HG03442 (cell line): ENCODE measurements at regions not wholly inside any gene's neighbourhood (a gene's known extent, or its start where the extent isn't known, plus 50 kb on each side); places are given as distances from the start of the nearest gene placed in this dataset.
"Not testable (repeated sequence)": the region's sequence is repeated elsewhere in the genome, so short reads cannot be mapped to it uniquely, and the experiment has no call there.

Experiments used
- ATAC-seq: cut with Tn5 transposase; IDR thresholded peaks from one replicate; pipeline ENCODE4 v1.9.1; 2021; ENCODE audit warnings: mild to moderate bottlenecking, moderate library complexity; ENCODE audit not compliant: unreplicated experiment

DNA sequence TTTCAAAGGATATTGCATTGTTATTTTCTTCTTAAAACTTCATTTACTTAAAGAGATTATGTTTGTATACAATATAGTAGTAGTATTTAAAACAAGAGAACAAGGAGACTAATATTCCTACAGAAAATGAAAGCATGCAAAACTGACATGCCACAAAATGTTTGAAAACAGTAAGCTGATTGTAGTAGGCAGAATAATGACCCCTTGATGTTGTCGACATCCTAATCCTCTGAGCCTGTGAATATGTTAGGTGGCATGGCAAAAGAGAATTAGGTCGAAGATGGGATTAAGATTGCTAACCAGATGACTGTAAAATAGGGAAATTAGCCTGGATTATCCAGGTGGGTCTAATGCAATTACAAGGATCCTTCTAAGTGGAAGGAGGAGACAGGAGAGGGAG lies 522.2 kb upstream of the NR3C2 start:
- ATAC-seq, result no peak

DNA sequence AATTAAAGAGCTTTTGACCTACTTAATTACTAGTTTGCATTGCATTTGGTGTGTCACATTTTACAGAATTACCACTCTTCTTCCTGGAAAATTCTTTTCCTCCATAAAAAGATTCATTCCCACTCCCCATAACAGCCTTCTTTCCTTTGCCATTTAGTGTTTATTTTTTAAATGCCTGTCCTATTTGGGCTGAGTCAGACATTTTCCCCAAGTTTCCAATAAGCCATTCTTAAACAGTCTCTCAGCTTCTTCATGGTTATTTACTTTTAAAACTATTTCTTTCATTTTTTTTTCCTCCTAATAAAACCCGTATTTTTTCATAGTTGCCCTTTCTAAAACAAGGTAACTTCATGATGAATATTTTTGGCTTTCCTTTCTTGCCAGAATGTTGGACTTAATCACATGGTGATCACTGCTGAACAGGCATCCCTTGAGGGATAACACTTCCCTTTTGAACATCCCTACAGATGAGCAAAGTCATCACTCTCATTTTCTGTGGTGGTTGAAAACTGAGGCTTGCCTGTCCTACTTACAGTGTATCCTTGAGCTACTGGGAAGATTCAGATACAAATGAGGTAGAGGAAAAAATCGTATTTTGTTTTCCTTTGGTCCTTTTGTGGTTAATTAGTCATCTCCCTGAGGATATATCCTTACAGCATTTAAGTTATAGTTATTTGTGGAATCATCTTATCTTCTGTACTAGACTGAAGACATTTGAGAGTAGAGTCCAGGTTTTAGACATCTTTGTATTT lies 520.5 kb upstream of the NR3C2 start:
- no peak for ATAC-seq

DNA sequence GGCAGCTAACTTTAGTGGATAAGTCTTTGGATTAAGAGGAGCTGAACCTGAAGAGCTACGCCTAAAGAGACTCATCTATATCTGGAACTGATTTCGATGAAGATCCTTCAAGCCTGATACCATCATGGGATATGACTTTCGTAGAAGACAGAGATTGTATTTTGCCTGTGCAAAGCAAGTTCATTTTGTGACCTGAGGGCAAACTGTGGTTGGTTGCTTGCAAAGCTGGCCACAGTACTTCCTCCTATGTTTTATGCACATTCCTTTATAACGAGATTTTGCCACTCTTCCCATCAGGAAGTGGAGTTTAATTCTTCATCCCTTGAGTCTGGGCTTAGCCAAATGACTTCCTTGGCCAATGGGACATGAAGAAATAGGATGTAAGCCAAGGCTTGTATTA lies 519.3 kb upstream of the NR3C2 start:
- ATAC-seq, result no peak

DNA sequence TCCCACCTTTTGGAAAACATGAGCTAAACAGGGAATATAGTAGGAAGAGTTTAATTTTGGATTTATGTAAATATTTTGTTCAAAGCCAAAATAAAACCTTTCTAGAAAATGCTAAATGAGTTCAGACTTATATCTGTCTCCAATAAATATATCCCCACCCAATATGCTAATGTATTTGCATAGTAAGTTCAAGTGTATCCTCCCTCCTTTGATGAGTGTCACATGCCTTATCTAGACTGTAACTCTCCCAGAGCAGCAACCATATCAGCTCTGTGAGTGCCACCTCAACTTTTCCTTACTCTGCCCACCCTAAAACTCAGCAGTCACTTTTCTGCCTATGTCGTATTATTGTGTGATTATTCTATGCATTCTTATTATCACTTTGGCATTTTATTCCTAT lies 516.1 kb upstream of the NR3C2 start:
- ATAC-seq, result no peak

DNA sequence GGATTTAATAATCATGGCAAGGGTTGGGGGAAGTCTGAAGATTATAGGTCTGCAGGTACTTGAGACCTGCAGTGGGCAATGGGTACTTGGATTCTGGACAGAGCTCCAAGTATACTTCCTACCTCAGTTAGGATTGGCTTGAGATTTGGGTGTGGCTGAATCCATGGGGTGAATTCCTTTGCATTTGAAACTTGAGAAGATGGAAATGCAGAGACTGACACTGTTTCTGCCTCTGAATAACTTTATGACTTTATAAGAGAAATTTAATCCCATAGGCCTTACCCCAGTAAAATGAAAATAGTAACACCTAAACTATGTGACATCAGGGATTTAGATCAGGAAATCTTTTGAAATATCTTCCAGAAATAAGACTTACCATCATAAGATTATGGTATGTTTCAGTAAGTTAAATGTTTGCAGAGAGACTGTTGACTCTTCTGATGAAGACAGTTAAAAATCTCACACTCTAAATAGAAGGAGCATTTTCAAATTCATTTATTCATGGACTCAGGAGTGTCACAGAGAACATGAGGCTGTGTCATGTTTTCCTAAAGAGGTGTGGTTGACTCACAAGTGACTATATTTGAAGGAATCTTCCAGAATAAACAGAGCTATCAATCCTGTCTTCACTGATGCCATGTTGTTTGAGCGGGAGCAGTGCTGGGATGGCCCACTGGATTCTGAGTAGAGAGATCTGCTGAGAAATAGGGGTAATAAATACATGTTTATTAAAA lies 513.5 kb upstream of the NR3C2 start:
- no peak for ATAC-seq

DNA sequence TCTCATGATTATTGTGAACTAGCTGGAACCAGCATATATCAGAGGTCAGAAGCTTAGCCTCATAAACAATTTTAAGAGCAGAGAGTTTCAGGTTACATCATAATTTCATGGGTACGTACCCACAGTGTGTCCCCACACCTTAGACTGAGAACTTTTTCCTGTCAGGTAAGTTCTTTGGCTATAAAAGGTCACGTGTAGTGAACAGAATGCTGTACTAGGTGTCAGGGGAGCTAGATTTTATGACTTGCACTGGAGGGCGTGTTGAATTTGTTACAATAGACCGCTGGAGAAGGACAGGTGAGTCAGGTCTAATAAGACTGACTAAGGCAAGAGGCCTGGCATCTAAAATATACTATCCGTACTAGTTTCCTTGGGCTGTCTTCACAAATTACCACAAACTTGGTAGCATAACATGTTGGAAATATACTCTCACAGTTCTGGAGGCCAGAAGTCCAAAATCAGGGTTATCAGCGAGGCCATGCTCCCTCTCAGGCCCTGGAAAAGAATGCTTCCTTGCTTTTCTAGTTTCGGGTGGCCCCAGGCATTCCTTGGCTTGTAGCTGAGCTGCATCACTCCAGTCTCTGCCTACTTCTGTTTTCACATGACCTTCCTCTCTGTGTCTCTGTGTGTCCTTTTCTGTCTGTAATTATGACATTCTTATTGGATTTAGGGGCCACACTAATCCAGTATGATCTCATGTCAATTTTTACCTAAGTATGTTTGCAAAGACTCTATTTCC lies 512.0 kb upstream of the NR3C2 start:
- ATAC-seq, result no peak

DNA sequence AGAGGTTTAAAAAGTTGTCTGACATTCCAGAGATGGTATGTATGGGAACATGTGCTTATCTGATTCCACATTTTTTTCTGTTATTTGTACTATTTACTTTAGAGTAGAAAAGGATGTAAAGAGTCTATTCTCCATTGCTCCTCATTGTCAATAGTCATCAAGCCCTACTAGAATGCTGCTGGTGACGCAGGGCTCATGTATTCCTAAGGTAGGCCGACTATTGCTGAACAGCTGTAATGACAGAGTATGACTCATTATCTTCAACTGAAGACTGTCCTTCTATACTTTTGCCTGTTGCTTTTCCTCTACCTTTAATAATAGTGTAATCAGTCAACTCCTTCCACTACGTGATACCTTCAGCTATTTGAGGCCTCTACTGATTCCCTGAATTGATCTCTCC lies 509.1 kb upstream of the NR3C2 start:
- no peak for ATAC-seq

DNA sequence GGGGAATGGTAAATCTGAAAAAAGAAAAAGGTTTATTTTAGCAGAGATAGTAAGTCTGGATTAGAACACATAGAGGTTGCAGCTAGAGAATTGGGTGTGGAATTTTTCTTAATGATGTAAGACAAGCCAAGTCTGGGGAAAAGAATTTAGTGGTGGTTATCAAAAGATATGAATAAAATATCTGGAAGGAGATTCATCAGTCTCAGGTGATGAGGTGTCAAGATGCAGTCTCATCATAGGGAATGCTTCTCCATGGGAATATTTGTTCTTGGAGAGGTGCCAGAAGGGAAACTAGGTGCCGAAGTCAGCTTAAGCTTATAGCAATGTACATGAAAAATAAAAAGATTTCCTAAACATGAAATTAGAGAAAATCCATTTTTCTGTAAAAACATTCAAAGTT lies 504.1 kb upstream of the NR3C2 start:
- no peak for ATAC-seq

DNA sequence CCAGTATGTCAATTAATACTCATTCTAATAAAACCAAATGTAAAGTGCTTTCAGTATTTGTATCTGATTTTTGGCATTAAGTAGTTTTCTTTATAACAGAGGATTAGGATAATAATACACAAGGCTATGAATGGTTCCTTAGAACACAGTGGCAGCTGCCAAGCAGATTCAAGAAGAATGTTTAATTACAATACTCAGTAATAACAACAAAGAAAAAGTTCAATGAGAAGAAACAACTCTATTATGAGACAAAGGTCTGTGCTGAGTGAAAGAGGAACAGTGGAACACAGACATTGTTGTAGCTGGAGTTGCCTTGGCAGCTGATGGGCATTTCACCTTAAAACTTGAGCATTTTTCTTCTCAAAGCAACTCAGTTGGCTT lies 502.6 kb upstream of the NR3C2 start:
- no peak for ATAC-seq

DNA sequence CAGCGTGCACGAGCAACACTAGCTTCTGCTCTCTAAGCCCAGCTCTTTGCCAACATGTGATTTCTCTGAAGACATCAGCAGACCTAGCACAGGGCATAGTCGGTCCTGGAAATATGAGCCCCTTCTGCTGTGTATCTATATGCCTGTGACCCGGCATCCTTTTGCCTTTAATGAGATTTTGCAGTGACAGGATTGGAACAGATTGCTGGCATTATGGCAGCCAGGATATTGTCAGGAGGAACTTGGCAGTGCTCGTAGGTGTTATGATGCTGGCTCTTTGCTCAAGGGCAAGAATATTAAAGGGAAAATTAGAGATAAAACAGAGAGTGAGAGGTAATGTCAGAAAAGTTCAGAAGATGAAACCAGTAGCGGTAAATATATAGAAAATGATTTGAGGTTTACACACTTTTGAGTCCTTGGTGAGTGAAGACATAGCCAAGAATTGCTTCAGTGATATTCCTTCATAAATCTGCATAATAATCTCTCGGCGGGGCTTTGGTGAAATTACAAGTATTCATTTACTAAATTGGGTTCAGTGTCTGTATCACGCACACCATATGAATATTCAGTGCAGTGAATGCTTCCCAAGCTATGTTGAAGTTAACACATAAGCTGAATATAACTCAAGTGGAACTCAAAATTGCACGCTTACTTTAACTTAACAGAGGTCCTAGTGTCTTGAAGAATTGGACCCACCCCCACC lies 502.1 kb upstream of the NR3C2 start:
- no peak for ATAC-seq

DNA sequence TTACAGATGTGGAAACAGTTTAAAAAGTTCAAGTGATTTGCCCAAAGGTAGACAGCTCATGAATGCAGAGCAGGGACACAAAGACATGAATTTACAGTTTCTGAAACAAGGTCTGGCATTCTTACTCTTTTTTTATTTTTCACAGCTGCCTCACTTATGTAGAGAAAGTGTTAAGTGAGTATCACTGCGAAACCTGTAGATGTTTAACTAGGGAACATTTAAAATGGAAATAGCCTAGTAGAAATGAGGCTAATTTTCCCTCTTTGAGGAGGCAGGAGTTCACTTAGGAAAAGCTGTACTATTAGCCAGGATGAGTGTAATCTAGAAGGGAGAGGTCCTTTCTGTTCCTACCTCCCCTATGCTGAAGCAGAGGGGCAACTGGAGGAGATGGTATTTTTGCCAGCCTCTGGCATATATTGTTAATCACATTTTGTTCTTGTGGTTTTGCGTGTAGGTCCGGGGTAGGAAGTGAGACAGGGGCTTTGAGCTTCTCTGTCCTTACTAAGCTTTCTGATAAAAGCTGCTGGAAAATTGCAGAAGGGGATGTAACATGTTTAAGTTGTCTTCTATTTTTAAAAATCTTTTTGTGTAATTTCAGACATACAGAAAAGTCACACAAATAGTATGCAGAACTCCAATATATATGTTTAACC lies 492.8 kb upstream of the NR3C2 start:
- ATAC-seq, result no peak

DNA sequence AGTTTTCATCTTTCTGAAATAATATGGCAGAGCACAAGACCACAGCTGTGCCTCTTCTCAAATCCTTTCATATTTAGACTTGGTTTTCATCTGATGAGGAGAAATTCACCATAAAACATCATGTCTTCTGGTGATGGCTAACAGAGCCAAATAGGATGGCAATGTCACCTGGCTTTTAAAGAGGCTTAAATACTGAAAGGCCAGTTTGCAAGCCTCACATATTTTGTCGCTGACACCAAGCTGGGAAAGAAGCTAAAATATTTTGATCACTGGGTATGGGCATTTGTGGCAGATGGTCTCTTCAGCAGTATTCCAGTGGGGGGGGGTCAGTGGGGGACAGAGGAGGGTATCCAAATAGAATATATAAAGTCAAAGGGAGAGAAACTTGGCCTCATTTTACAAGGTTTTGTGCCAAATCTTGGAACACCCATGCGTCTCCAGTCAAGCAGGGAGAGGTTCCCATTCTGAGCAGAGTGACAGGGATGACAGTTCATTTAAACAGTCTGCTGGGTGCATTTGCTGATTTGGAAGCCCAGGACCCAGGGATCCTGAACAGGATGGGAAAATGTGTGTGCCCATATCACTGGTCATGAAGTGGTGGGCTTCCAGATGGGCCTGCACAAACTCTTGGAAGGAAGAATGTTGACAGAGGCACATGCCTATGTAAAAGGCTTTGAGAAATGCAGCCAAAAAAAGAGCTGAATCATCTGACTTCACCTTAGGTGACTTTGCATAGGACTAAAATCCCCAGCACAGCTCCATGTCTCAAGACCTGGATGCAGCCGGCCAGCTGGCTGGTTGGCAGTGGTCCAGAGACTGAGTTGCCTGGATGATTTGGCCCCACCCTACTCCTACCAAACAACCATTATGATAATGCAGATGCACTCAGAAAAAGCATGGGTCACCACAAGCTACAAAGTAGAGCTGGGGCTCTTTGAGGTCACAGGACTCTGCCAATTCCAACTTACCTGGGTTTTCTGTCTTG lies 484.4 kb upstream of the NR3C2 start:
- no peak for ATAC-seq

DNA sequence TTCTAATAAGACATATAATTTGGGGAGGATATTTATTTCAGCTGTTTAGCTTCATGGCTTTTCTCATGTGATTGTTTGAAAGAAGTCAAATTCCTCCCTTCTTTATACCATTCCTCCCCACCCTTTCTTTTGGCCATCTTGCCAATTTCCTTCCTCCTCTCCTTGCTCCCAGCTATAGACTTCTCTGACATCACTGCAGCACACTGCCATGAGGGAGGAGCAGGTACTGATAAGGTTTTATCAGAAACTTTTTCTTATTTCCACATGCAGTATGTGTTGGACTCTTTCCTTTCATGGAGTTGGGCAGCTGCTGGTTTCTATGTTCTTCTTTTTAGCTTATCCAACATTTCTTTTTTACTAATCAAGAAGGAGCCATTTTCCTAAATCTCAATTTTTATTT lies 481.7 kb upstream of the NR3C2 start:
- ATAC-seq, result no peak

DNA sequence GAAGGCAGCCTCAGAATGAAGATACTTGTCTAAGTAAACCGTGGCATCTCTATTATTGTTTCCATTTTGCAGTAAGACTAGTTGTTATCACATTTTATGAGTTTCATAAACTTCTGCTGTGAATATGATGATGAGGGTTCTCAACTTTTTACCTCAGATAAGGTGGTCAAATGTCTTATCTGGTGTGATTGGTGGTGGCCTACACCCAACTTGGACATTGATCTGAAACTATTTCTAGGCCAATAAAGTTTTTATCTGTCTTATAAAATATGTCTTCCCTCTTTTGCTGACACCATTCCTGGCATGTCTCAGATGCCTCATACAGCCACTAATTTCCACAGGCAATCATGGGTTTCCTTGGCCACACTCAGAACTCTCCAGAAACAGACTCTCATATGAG lies 480.3 kb upstream of the NR3C2 start:
- ATAC-seq, result no peak

DNA sequence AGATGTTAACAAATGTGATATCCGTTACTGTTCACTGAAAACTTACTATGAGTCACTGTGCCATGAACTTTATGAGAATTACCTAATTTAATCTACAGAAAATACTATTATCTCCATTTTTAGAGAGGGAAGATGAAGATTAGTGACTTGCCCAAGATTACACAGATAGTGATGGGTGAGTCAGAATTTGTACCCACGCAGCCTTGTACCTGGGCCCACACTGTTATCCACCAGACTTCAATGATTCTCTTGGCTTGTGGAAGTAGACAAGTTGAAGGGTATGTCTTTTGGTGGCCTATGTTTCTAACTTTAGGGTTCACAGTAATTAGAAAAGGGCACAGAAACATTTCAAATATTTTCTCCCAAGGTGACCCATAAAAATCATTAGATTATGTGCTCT lies 472.5 kb upstream of the NR3C2 start:
- ATAC-seq, result no peak

DNA sequence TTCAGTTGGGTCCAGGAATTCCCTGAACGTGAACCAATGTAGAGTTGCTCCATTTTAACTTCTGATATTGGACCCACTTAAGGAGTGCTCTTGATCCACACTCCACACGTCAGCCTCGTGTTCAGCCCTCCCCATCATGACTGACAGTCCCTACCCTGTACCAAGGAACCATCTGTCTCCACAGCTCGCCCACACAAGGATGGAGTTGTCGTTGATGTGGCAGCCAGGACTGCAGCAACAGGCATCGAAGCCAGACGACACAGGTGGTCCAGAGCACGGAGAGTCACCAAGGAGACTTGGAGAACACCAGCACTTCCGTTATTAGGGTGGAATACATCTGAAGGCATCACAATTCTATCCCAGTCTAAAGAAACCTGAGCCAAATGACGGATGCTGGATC lies 472.1 kb upstream of the NR3C2 start:
- ATAC-seq, result no peak

DNA sequence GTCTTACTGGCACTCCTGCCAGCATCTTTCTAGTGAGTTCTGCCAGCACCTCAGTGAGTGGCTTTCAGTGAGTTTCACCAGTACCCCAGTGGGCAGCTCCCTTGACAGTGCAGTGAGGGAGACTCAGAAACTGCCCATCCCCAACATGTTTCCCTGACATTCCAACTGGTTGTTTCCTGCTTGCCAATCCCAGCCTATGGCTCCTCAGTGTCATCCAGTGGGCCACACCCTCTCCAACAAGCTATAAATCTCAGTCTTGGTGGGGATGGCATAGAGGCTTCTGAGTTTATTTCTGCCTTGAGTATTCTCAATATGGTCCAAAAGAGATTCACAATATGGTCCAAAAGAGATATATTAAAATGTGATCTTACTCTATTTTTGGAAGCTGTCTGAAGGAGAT lies 461.2 kb upstream of the NR3C2 start:
- ATAC-seq, result no peak

DNA sequence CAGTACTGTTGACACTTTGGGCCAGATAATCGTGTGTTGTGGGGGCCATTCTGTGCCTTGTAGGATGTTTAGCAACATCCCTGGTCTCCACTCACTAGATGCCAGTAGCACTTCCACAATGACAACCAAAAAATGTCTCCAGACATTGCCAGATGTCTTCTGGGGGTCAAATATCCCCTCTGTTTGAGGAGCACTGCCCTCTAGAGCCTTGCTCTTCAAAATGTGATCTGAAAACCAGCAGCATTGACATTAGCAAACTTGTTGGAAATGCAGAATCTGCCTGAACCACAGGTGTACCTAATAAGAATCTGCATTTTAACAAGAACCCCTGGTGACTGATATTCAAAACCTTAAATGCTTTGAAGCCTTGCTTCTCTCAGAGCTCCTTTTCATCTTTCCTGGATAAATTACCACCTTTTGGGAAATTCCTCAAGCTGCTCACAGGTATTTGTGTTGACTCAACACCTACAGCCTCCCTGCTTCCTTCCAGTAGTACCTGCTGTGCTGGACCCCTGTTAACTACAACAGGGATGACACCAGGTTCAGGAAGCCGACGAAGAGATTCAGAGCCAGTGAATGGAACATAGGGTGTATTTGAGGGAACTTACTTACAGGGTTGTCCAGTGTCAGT lies 459.0 kb upstream of the NR3C2 start:
- no peak for ATAC-seq

DNA sequence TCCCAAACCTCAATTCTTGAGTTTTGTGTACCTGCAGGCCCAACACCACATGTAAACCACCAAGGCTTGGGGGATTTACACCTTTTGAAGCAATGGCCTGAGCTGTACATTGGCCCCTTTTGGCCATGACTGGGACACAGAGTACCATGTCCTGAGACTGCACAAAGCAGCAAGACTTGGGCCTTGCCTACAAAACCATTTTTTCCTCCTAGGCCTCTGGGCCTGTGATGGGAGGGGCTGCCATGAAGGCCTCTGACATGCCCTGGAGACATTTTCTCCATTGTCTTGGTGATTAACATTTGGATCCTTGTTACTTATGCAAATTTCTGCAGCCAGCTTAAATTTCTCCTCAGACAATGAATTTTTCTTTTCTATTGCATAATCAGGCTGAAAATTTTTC lies 455.9 kb upstream of the NR3C2 start:
- ATAC-seq, result not testable (repeated sequence)
